Ureter (tissue), 1 donor: ENCODE measurements at regions not wholly inside any gene's neighbourhood (a gene's known extent, or its start where the extent isn't known, plus 50 kb on each side); places are given as distances from the start of the nearest gene placed in this dataset.

Source experiments
- DNase-seq: peaks from one replicate; pipeline ENCODE4 v3.0.0-alpha.2; 2020; ENCODE audit warnings: low spot score
- donor health status: DM: yes; HTN: yes; CAD: no.

GRCh38 chr4:187782286-187782824 lies 213.2 kb upstream of the ZFP42 start:
- DNase-seq, result no peak

- no peak for DNase-seq
Observed at GRCh38 chr4:187786190-187786589, 209.4 kb upstream of the ZFP42 start.

GRCh38 chr4:187789078-187789477 lies 206.5 kb upstream of the ZFP42 start:
- DNase-seq, result no peak

- DNase-seq, result no peak
Observed at GRCh38 chr4:187795737-187796136, 199.8 kb upstream of the ZFP42 start.

- no peak for DNase-seq
Observed at GRCh38 chr4:187798385-187798784, 197.2 kb upstream of the ZFP42 start.

GRCh38 chr4:187799735-187800134 lies 195.8 kb upstream of the ZFP42 start:
- no peak for DNase-seq

GRCh38 chr4:187811591-187811990 lies 184.0 kb upstream of the ZFP42 start:
- no peak for DNase-seq

GRCh38 chr4:187814737-187815465 lies 180.7 kb upstream of the ZFP42 start:
- peak; percentile 50 for DNase-seq

GRCh38 chr4:187826725-187827124 lies 168.8 kb upstream of the ZFP42 start:
- DNase-seq, result no peak

- no peak for DNase-seq
Observed at GRCh38 chr4:187827631-187828030, 167.9 kb upstream of the ZFP42 start.

GRCh38 chr4:187839765-187840164 lies 155.8 kb upstream of the ZFP42 start:
- no peak for DNase-seq

GRCh38 chr4:187840814-187841213 lies 154.8 kb upstream of the ZFP42 start:
- no peak for DNase-seq

- DNase-seq, result no peak
Observed at GRCh38 chr4:187849556-187850225, 145.9 kb upstream of the ZFP42 start.

GRCh38 chr4:187865914-187866313 lies 129.7 kb upstream of the ZFP42 start:
- DNase-seq, result no peak

GRCh38 chr4:187883049-187883448 lies 112.5 kb upstream of the ZFP42 start:
- DNase-seq, result no peak

GRCh38 chr4:187883836-187884475 lies 111.6 kb upstream of the ZFP42 start:
- DNase-seq, result no peak

GRCh38 chr4:187887906-187888305 lies 107.7 kb upstream of the ZFP42 start:
- DNase-seq, result no peak

GRCh38 chr4:187889651-187890050 lies 105.9 kb upstream of the ZFP42 start:
- no peak for DNase-seq

GRCh38 chr4:187893418-187893817 lies 102.2 kb upstream of the ZFP42 start:
- DNase-seq, result no peak

- DNase-seq, result no peak
Observed at GRCh38 chr4:187903106-187903505, 92.5 kb upstream of the ZFP42 start.

GRCh38 chr4:187903700-187904099 lies 91.9 kb upstream of the ZFP42 start:
- DNase-seq, result no peak

- DNase-seq, result no peak
Observed at GRCh38 chr4:187908079-187908561, 87.5 kb upstream of the ZFP42 start.

- DNase-seq, result no peak
Observed at GRCh38 chr4:187908731-187909130, 86.8 kb upstream of the ZFP42 start.
